H1 (cell line): ENCODE measurements at regions not wholly inside any gene's neighbourhood (a gene's known extent, or its start where the extent isn't known, plus 50 kb on each side); places are given as distances from the start of the nearest gene placed in this dataset.

Experiments used
- ATF2 ChIP-seq: IDR thresholded peaks from 2 replicates; pipeline ENCODE4 v1.6.1; 2012; ENCODE audit warnings: low read length, inconsistent platforms
- CTCF ChIP-seq, 3 experiments: IDR thresholded peaks; 1 replicate in 2 of 3; 2 replicates in 1 of 3; pipeline versions ENCODE4 v1.5.1 to v1.6.1; 2011; ENCODE audit warnings: low read length in 3 of 3, mild to moderate bottlenecking in 3 of 3, inconsistent platforms in 2 of 3, low read depth in 1 of 3, moderate library complexity in 1 of 3; ENCODE audit not compliant: insufficient read depth in 1 of 3; ENCODE audit errors: control extremely low read depth in 1 of 3
- RAD21 ChIP-seq, 2 experiments: IDR thresholded peaks in 1 of 2; conservative IDR thresholded peaks in 1 of 2; 2 replicates each; pipeline ENCODE4 v1.6.1; 2011; ENCODE audit warnings: low read depth in 2 of 2, low read length in 2 of 2, improper control_type of control experiment in 1 of 2, inconsistent platforms in 1 of 2, mild to moderate bottlenecking in 1 of 2, moderate library complexity in 1 of 2
- SIN3A ChIP-seq, 2 experiments: IDR thresholded peaks in 1 of 2; conservative IDR thresholded peaks in 1 of 2; 2 replicates each; pipeline ENCODE4 v1.6.1; 2011 to 2012; ENCODE audit warnings: low read length in 2 of 2, improper control_type of control experiment in 1 of 2, low read depth in 1 of 2, mild to moderate bottlenecking in 1 of 2
- TAF1 ChIP-seq: IDR thresholded peaks from 2 replicates; pipeline ENCODE4 v1.6.1; 2011; ENCODE audit warnings: mild to moderate bottlenecking, low read depth, low read length

- TF ChIP-seq SIN3A (conservative IDR thresholded peaks at IDR 0.05 in 1 of 2, IDR thresholded peaks at IDR 0.05 in 1 of 2; ENCODE audit: low read depth in 1 of 2, low read length in 2 of 2) (no peak), CTCF (IDR thresholded peaks at IDR 0.05; ENCODE audit: control extremely low read depth in 1 of 3, insufficient read depth in 1 of 3, low read depth in 1 of 3, low read length in 3 of 3) (no peak), TAF1 (no peak), ATF2 (no peak), RAD21 (IDR thresholded peaks at IDR 0.05 in 1 of 2, conservative IDR thresholded peaks at IDR 0.05 in 1 of 2; ENCODE audit: low read depth in 2 of 2, low read length in 2 of 2) (no peak)
Measured at GRCh38 chr10:78983608-78984007, 85.2 kb upstream of the ZMIZ1 start.
